K562 (cell line): ENCODE measurements at regions not wholly inside any gene's neighbourhood (a gene's known extent, or its start where the extent isn't known, plus 50 kb on each side); places are given as distances from the start of the nearest gene placed in this dataset.

Experiments
- ATAC-seq: fragments of 200-7000 bp; cut with Tn5 transposase; 3 replicates; pipeline ENCODE4 v1.9.1; 2020; ENCODE audit warnings: moderate library complexity
- BruUV-seq: library from RNA; stranded (reverse); fragments of 400-500 nt; replicated peaks from 2 replicates; lab custom pipeline; 2021; lab: Mats Ljungman, UMichigan
- CTCF ChIA-PET: fragments of 300-600 bp; formaldehyde crosslinking; extraction: SDS; loops from one replicate; lab custom pipeline; 2021; ENCODE audit warnings: low intra/inter-chr PET ratio; lab: Yijun Ruan, JAX
- POLR2A ChIA-PET: fragments of 300-600, 350-650 bp; sonication (Branson Sonifier 250); formaldehyde crosslinking; extraction: SDS; loops from one replicate; lab custom pipeline; 2021; ENCODE audit warnings: antibody characterized with exemption, inconsistent platforms; lab: Yijun Ruan, JAX
- DNase-seq, 4 experiments: peaks; one replicate each; pipeline versions ENCODE4 v3.0.0 to v3.0.0-alpha.2; 2011 to 2018; ENCODE audit warnings: low spot score in 3 of 4, mixed read lengths in 3 of 4; ENCODE audit errors: extremely low read depth in 1 of 4
- FAIRE-seq: peaks from 2 replicates; lab custom pipeline; 2011; peaks lifted over from hg19 to GRCh38; lab: Jason Lieb, UNC
- H2AFZ ChIP-seq: 2 replicates; pipeline ENCODE4 v1.6.0; 2011; ENCODE audit warnings: low read depth, low read length, control low read depth, inconsistent platforms
- H3K27ac ChIP-seq: fragments of 200-600 bp; 3 replicates; pipeline ENCODE4 v1.8.0; 2011; ENCODE audit warnings: low read depth, mild to moderate bottlenecking, control low read depth, inconsistent platforms, low read length, moderate library complexity, mixed read lengths; ENCODE audit errors: extremely low read depth
- H3K27me3 ChIP-seq, 2 experiments: fragments of 300-600 bp in 1 of 2; 2 replicates in 1 of 2; 3 replicates in 1 of 2; pipeline versions ENCODE4 v1.6.0 to v1.8.0; 2011; ENCODE audit warnings: inconsistent platforms in 2 of 2, low read length in 2 of 2, mild to moderate bottlenecking in 1 of 2, mixed read lengths in 1 of 2, moderate library complexity in 1 of 2; ENCODE audit not compliant: control insufficient read depth in 2 of 2, insufficient read depth in 2 of 2
- H3K36me3 ChIP-seq: fragments of 300-600 bp; 3 replicates; pipeline ENCODE4 v1.8.0; 2011; ENCODE audit warnings: mild to moderate bottlenecking, low read length, inconsistent platforms; ENCODE audit not compliant: control insufficient read depth, insufficient read depth
- H3K4me1 ChIP-seq, 2 experiments: fragments of 200-600 bp in 1 of 2; replicated peaks in 1 of 2; 2 replicates in 1 of 2; 3 replicates in 1 of 2; pipeline versions ENCODE4 v1.5.1 to v1.8.0; 2011; ENCODE audit warnings: inconsistent platforms in 2 of 2, low read length in 2 of 2, mild to moderate bottlenecking in 1 of 2, mixed read lengths in 1 of 2, moderate library complexity in 1 of 2; ENCODE audit not compliant: control insufficient read depth in 2 of 2, insufficient read depth in 2 of 2
- H3K4me2 ChIP-seq: 2 replicates; pipeline ENCODE4 v1.6.1; 2011; ENCODE audit warnings: low read length, control low read depth, inconsistent platforms, mixed read lengths; ENCODE audit not compliant: insufficient read depth
- H3K4me3 ChIP-seq: fragments of 200-600 bp; sonication (generic), shearing (Covaris generic); 2 replicates; pipeline ENCODE4 v1.5.1; 2016; ENCODE audit warnings: control low read depth, inconsistent platforms
- H3K79me2 ChIP-seq: fragments of 200-600 bp; 3 replicates; pipeline ENCODE4 v1.8.0; 2011; ENCODE audit warnings: low read length, inconsistent platforms; ENCODE audit not compliant: control insufficient read depth, insufficient read depth
- H3K9ac ChIP-seq, 2 experiments: 2 replicates each; pipeline versions ENCODE4 v1.6.0 to v1.6.1; 2011; ENCODE audit warnings: low read depth in 2 of 2, low read length in 2 of 2, control low read depth in 1 of 2, inconsistent platforms in 1 of 2, mild to moderate bottlenecking in 1 of 2, mixed read lengths in 1 of 2; ENCODE audit not compliant: insufficient read depth in 1 of 2
- H3K9me1 ChIP-seq: one replicate; pipeline ENCODE4 v1.6.0; 2011; ENCODE audit warnings: inconsistent platforms, mild to moderate bottlenecking, low read length, moderate library complexity; ENCODE audit not compliant: control insufficient read depth, insufficient read depth
- H3K9me3 ChIP-seq: replicated peaks from 2 replicates; pipeline ENCODE4 v1.5.1; 2011; ENCODE audit warnings: low read depth, low read length, inconsistent platforms; ENCODE audit not compliant: control insufficient read depth, insufficient read depth
- H4K20me1 ChIP-seq: replicated peaks from 2 replicates; pipeline ENCODE4 v1.6.1; 2011; ENCODE audit warnings: low read length, inconsistent platforms, mixed read lengths; ENCODE audit not compliant: control insufficient read depth, insufficient read depth
- BACH1 ChIP-seq: fragments of 200-800 bp; sonication (Bioruptor generic); IDR thresholded peaks from 2 replicates; pipeline ENCODE4 v1.6.1; 2016; ENCODE audit warnings: missing genetic modification characterization, missing compliant biosample characterization
- C11orf30 ChIP-seq: fragments of 450-650 bp; IDR thresholded peaks from 2 replicates; pipeline ENCODE4 v1.6.1; 2016; ENCODE audit warnings: low read depth, mild to moderate bottlenecking
- CBFA2T2 ChIP-seq: fragments of 450-650 bp; conservative IDR thresholded peaks from 2 replicates; pipeline ENCODE4 v1.6.1; 2017; ENCODE audit warnings: mild to moderate bottlenecking
- E2F1 ChIP-seq: sonication (generic); formaldehyde crosslinking; IDR thresholded peaks from 2 replicates; pipeline ENCODE4 v1.8.1; 2023; ENCODE audit warnings: mild to moderate bottlenecking, missing genetic modification reagents, moderate library complexity
- ESRRB ChIP-seq: fragments of 250-450 bp; sonication (Bioruptor Pico); IDR thresholded peaks from 2 replicates; pipeline ENCODE4 v1.5.0; 2020; ENCODE audit warnings: mild to moderate bottlenecking, moderate library complexity, borderline replicate concordance
- EWSR1 ChIP-seq: fragments of 450-650 bp; IDR thresholded peaks from 2 replicates; pipeline ENCODE4 v1.6.1; 2018; ENCODE audit warnings: borderline replicate concordance, mild to moderate bottlenecking, low read depth, moderate library complexity; ENCODE audit not compliant: partially characterized antibody
- HNRNPUL1 ChIP-seq: fragments of 200-400 bp; formaldehyde crosslinking; IDR thresholded peaks from 2 replicates; pipeline ENCODE4 v1.6.1; 2017; ENCODE audit warnings: low read length
- JUND ChIP-seq, 2 experiments: IDR thresholded peaks; 2 replicates in 1 of 2; 3 replicates in 1 of 2; pipeline ENCODE4 v1.6.1; 2011; ENCODE audit warnings: borderline replicate concordance in 2 of 2, low read depth in 2 of 2, low read length in 2 of 2, improper control_type of control experiment in 1 of 2, missing biosample characterization in 1 of 2, missing genetic modification characterization in 1 of 2, missing genetic modification reagents in 1 of 2
- KAT2B ChIP-seq: IDR thresholded peaks from one replicate; pipeline ENCODE4 v1.6.1; 2012; ENCODE audit warnings: low read depth, mild to moderate bottlenecking, control low read depth, inconsistent platforms, low read length, moderate library complexity
- MAFK ChIP-seq: IDR thresholded peaks from 2 replicates; pipeline ENCODE4 v1.6.1; 2011; ENCODE audit warnings: low read length, improper control_type of control experiment
- MXD1 ChIP-seq: fragments of 250-450 bp; sonication (Bioruptor Pico); IDR thresholded peaks from 2 replicates; pipeline ENCODE4 v1.8.0; 2021; ENCODE audit warnings: borderline replicate concordance, mild to moderate bottlenecking, moderate library complexity; ENCODE audit not compliant: poor library complexity, severe bottlenecking
- NONO ChIP-seq, 2 experiments: fragments of 200-400 bp in 1 of 2; fragments of 450-650 bp in 1 of 2; formaldehyde crosslinking in 1 of 2; IDR thresholded peaks; 2 replicates each; pipeline ENCODE4 v1.6.1; 2017; ENCODE audit warnings: low read depth in 2 of 2, mild to moderate bottlenecking in 2 of 2, moderate library complexity in 2 of 2, low read length in 1 of 2
- NR1H2 ChIP-seq: sonication (generic); formaldehyde crosslinking; IDR thresholded peaks from 2 replicates; pipeline ENCODE4 v1.4.0; 2020; ENCODE audit warnings: mild to moderate bottlenecking, missing genetic modification reagents
- PTRF ChIP-seq: fragments of 450-650 bp; IDR thresholded peaks from 2 replicates; pipeline ENCODE4 v1.6.1; 2016; ENCODE audit warnings: mild to moderate bottlenecking, missing genetic modification characterization, missing compliant biosample characterization
- RCOR1 ChIP-seq, 2 experiments: IDR thresholded peaks; 2 replicates each; pipeline ENCODE4 v1.6.1; 2012; ENCODE audit warnings: low read depth in 2 of 2, low read length in 2 of 2, borderline replicate concordance in 1 of 2, improper control_type of control experiment in 1 of 2
- TSC22D4 ChIP-seq: fragments of 450-650 bp; IDR thresholded peaks from 2 replicates; pipeline ENCODE4 v1.6.1; 2016; ENCODE audit warnings: missing genetic modification characterization, missing biosample characterization, control low read depth
- ZBTB11 ChIP-seq, 3 experiments: fragments of 200-800 bp in 1 of 3; fragments of 250-450 bp in 1 of 3; fragments of 450-650 bp in 1 of 3; sonication (Bioruptor Pico) in 1 of 3; sonication (Bioruptor generic) in 1 of 3; formaldehyde crosslinking in 1 of 3; IDR thresholded peaks; 2 replicates each; pipeline versions ENCODE4 v1.6.1 to v1.8.0; 2016 to 2022; ENCODE audit warnings: mild to moderate bottlenecking in 2 of 3, missing genetic modification characterization in 2 of 3, missing compliant biosample characterization in 1 of 3, moderate library complexity in 1 of 3
- ZFP1 ChIP-seq: fragments of 450-650 bp; formaldehyde crosslinking; IDR thresholded peaks from 2 replicates; pipeline ENCODE4 v1.4.0; 2020; ENCODE audit warnings: mild to moderate bottlenecking, mixed read lengths
- WGBS: fragments of 100-300 bp; shearing (Covaris generic); methylation state at CpG from one replicate; pipeline ENCODE4 v1.1.6; 2016; ENCODE audit warnings: low coverage, mixed read lengths; ENCODE audit not compliant: insufficient coverage; ENCODE audit errors: missing lambda C conversion rate; 5-methylcytosine and 5-hydroxymethylcytosine counted together
- in situ Hi-C: fragments of 300-500 bp; cut with MboI; formaldehyde crosslinking; loops from 4 replicates; pipeline ENCODE4 v1.15.0; 2018; ENCODE audit warnings: inconsistent platforms, mixed read lengths
- intact Hi-C: fragments of 100-400 bp; cut with micrococcal nuclease; formaldehyde crosslinking; loops from 2 replicates; pipeline ENCODE4 v1.14.2; 2022

- Histone ChIP-seq H3K27me3 (no peaks in the 10 kb centered on the region; a peak in 1 of 5 replicates), H3K36me3 (no peaks in the 10 kb centered on the region), H3K9me1 (no peaks in the 10 kb centered on the region), H3K9ac (no peak overlapping the region), H3K4me3 (no peak overlapping the region), H3K27ac (no peak overlapping the region), H4K20me1 (no peaks in the 10 kb centered on the region), H3K4me2 (peak overlapping the region; percentile 12; the same call in 1 of the 2 replicates), H3K9me3 (no peaks in the 10 kb centered on the region), H3K79me2 (no peaks in the 10 kb centered on the region), H2AFZ (0 out of 2 replicates have a peak overlapping the region, but pooled peaks have one; percentile 15), H3K4me1 (peaks cover 6 to 7% of the 10 kb centered on the region in 2 experiments; a peak in 2 of 5 replicates)
- peak; percentile 67 for FAIRE-seq
- ChIA-PET POLR2A (no interaction called here), CTCF (no interaction called here)
- DNase-seq, result peak; percentile 28 to 49 (median 41)
- in situ Hi-C loops (no loop called here), intact Hi-C loops (no loop called here)
- peak; percentile 83 for ATAC-seq
- 0% methylated on average over 3 of the region's 3 CpGs for WGBS
- BruUV-seq, result no TSS peak
- no peak for TF ChIP-seq MXD1 (CRISPR knock-in tag)
- no peak for TF ChIP-seq HNRNPUL1
- TF ChIP-seq KAT2B, result no peak
- TF ChIP-seq ZFP1, result no peak
- peak; percentile 89 for TF ChIP-seq MAFK
- TF ChIP-seq EWSR1, result no peak
- TF ChIP-seq ZBTB11 (CRISPR knock-in tag; IDR thresholded peaks at IDR 0.05), result no peak
- TF ChIP-seq C11orf30, result peak; percentile 98
- no peak for TF ChIP-seq RCOR1 (IDR thresholded peaks at IDR 0.05; ENCODE audit: borderline replicate concordance in 1 of 2, low read depth in 2 of 2, low read length in 2 of 2)
- no peak for TF ChIP-seq TSC22D4 (tag)
- TF ChIP-seq ESRRB, result no peak
- TF ChIP-seq BACH1 (tag), result peak; percentile 90
- no peak for TF ChIP-seq NONO (IDR thresholded peaks at IDR 0.05; ENCODE audit: low read depth in 2 of 2, low read length in 1 of 2)
- no peak for TF ChIP-seq E2F1 (CRISPR knock-in tag)
- TF ChIP-seq NR1H2 (CRISPR knock-in tag), result no peak
- TF ChIP-seq PTRF (tag), result no peak
- TF ChIP-seq CBFA2T2, result no peak
- TF ChIP-seq JUND (IDR thresholded peaks at IDR 0.05; ENCODE audit: borderline replicate concordance, low read depth, low read length), result peak; percentile 57; the same call in 1 of the 2 replicates
- peak; percentile 75; the same call in 2 of the 3 replicates for TF ChIP-seq JUND (tag; IDR thresholded peaks at IDR 0.05; ENCODE audit: borderline replicate concordance, low read depth, low read length)
Measured at GRCh38 chr16:51048544-51048943, 102.5 kb downstream of the SALL1 start.
